H1 (cell line): ENCODE measurements at regions not wholly inside any gene's neighbourhood (a gene's known extent, or its start where the extent isn't known, plus 50 kb on each side); places are given as distances from the start of the nearest gene placed in this dataset.

ENCODE experiments used
- CBX8 ChIP-seq: fragments of 300-800, 300-1000 bp; sonication (generic); IDR thresholded peaks from 2 replicates; pipeline ENCODE4 v1.7.1; 2016; ENCODE audit warnings: low read depth, low read length, borderline replicate concordance
- TAF7 ChIP-seq: optimal IDR thresholded peaks from 2 replicates; pipeline ENCODE3; 2011; ENCODE audit warnings: low read depth, mild to moderate bottlenecking, inconsistent platforms, low read length, moderate library complexity, borderline replicate concordance

DNA sequence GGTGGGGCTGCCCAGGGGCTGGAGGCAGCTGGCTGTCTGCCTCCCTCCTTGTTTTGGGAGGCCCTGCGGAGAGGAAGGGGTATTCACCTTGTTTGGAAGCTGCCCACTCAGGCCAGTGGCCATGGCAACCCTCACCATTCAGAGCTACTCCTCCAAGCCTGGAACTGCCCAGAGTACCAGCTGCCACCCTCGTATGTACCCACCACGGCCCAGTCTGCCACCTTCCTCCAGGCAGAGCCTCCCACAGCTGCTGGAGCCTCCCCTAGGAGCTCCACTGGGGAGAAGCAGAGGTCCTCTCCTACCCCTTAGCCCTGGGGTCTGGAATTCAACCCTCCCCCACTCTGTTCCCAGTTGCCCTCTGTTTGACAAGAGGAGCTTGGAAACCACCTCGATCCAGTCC is 90.7 kb downstream of the AXIN2 start (continued):
- TF ChIP-seq CBX8 (no peak), TAF7 (no peak)
